Activated CD4-positive, alpha-beta memory T cell treated with anti-CD3 and anti-CD28 coated beads for 36 hours (primary cell): ENCODE measurements at regions not wholly inside any gene's neighbourhood (a gene's known extent, or its start where the extent isn't known, plus 50 kb on each side); places are given as distances from the start of the nearest gene placed in this dataset.
"Not testable (repeated sequence)": the region's sequence is repeated elsewhere in the genome, so short reads cannot be mapped to it uniquely, and the experiment has no call there.

Source experiments
- CTCF ChIA-PET: fragments of 350-600 bp; sonication (Branson Sonifier 250); formaldehyde crosslinking; loops from one replicate; lab custom pipeline; 2021; ENCODE audit warnings: antibody characterized with exemption, inconsistent platforms; lab: Charles Lee
- POLR2A ChIA-PET: fragments of 350-600 bp; sonication (Branson Sonifier 250); formaldehyde crosslinking; loops from one replicate; lab custom pipeline; 2021; ENCODE audit warnings: antibody characterized with exemption; lab: Charles Lee
- DNase-seq: peaks from one replicate; pipeline ENCODE4 v3.0.0-alpha.2; 2020
- H3K27ac Mint-ChIP-seq: one replicate; pipeline ENCODE4 v1.8.0; 2021; ENCODE audit warnings: mixed read lengths
- H3K27me3 Mint-ChIP-seq: one replicate; pipeline ENCODE4 v1.8.0; 2021; ENCODE audit warnings: mixed read lengths
- H3K36me3 Mint-ChIP-seq: one replicate; pipeline ENCODE4 v1.8.0; 2021; ENCODE audit warnings: mixed read lengths
- H3K4me1 Mint-ChIP-seq: one replicate; pipeline ENCODE4 v1.8.0; 2021; ENCODE audit warnings: low read depth, mixed read lengths
- H3K4me3 Mint-ChIP-seq: one replicate; pipeline ENCODE4 v1.8.0; 2021; ENCODE audit warnings: mild to moderate bottlenecking, mixed read lengths
- H3K9me3 Mint-ChIP-seq: one replicate; pipeline ENCODE4 v1.8.0; 2021; ENCODE audit warnings: mixed read lengths
- intact Hi-C: fragments of 100-400 bp; cut with micrococcal nuclease; formaldehyde crosslinking; loops from one replicate; pipeline ENCODE4 v1.15.1; 2023

DNA sequence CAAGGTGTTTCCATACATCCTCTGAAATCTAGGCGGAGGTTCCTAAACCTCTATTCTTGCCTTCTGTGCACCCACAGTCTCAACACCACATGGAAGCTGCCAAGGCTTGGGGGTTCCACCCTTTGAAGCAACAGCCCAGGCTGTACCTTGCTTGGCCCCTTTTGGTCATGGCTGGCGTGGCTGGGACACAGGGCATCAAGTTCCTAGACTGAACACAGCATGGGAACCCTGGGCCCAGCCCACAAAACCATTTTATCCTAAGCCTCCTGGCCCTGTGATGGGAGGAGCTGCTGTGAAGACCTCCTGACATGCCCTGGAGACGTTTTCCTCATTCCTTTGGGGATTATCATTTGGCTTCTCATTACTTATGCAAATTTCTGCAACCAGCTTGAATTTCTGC, 739.0 kb upstream of the NECTIN3 start:
- no peak overlapping the region for H3K27ac Mint-ChIP-seq
- H3K4me1 Mint-ChIP-seq: no peaks in the 10 kb centered on the region
- no peak for DNase-seq
- ChIA-PET POLR2A (no interaction called here), CTCF (no interaction called here)
- peaks cover 4% of the 10 kb centered on the region for H3K9me3 Mint-ChIP-seq
- intact Hi-C loops: no loop called here
- H3K36me3 Mint-ChIP-seq: no peaks in the 10 kb centered on the region
- H3K27me3 Mint-ChIP-seq: peaks cover 11% of the 10 kb centered on the region
- no peak overlapping the region for H3K4me3 Mint-ChIP-seq

GRCh38 chr3:110341047-110341446, 730.6 kb upstream of the NECTIN3 start:
- ChIA-PET POLR2A (no interaction called here), CTCF (no interaction called here)
- Mint-ChIP-seq H3K27ac (no peak overlapping the region), H3K27me3 (peaks cover 10% of the 10 kb centered on the region), H3K36me3 (no peaks in the 10 kb centered on the region), H3K4me3 (no peak overlapping the region), H3K9me3 (peaks cover 10% of the 10 kb centered on the region), H3K4me1 (no peaks in the 10 kb centered on the region)
- no peak for DNase-seq
- intact Hi-C loops: no loop called here

DNA sequence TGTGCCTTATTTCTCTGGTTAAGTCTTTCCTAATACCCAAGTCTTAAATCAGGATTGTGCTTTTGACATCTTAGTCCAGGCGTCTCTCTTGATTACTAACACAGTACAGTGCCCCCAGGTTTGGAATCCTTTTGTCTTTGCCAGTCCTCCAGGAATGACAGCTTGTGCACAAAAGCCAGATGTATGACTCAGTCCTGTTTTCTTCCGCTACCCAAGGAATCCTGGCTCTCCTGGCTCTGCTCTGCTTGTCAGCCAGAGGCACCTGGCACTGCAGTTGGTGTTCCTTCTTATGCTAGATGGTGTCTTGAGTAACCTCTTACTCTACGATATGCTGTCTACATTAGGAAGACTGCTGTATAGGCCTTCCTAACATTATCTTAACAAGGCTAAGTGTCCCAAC, 728.2 kb upstream of the NECTIN3 start:
- no peak for DNase-seq
- no peaks in the 10 kb centered on the region for H3K27me3 Mint-ChIP-seq
- ChIA-PET POLR2A (no interaction called here), CTCF (no interaction called here)
- no peaks in the 10 kb centered on the region for H3K9me3 Mint-ChIP-seq
- no peak overlapping the region for H3K27ac Mint-ChIP-seq
- H3K4me1 Mint-ChIP-seq: no peaks in the 10 kb centered on the region
- H3K4me3 Mint-ChIP-seq: no peak overlapping the region
- intact Hi-C loops: no loop called here
- no peaks in the 10 kb centered on the region for H3K36me3 Mint-ChIP-seq

DNA sequence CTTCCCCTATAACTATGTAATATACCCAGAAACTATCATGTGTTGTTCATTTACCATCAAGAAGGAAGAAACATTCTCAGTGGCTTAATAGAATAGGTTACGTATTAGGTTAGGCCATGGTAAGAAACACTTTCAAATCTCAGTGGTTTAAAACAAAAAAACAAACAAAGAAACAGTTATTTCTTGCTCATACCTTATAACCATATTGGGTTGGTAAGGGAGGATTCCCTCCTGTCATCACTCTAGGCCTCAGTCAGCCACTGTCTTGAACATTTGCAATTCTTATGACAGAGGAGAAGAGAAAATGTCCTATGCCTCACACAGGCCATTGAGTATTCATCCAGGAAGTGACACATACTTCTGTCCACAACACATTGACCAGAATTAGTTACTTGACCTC, 727.7 kb upstream of the NECTIN3 start:
- Mint-ChIP-seq H3K9me3 (no peaks in the 10 kb centered on the region), H3K4me1 (no peaks in the 10 kb centered on the region), H3K36me3 (no peaks in the 10 kb centered on the region), H3K27ac (no peak overlapping the region), H3K4me3 (no peak overlapping the region), H3K27me3 (no peaks in the 10 kb centered on the region)
- no peak for DNase-seq
- intact Hi-C loops: no loop called here
- POLR2A ChIA-PET: no interaction called here
- CTCF ChIA-PET: no interaction called here

GRCh38 chr3:110344487-110344886, 727.1 kb upstream of the NECTIN3 start:
- CTCF ChIA-PET: no interaction called here
- H3K27me3 Mint-ChIP-seq: no peaks in the 10 kb centered on the region
- H3K4me1 Mint-ChIP-seq: no peaks in the 10 kb centered on the region
- H3K36me3 Mint-ChIP-seq: no peaks in the 10 kb centered on the region
- DNase-seq: no peak
- no peak overlapping the region for H3K27ac Mint-ChIP-seq
- H3K9me3 Mint-ChIP-seq: no peaks in the 10 kb centered on the region
- intact Hi-C loops: no loop called here
- POLR2A ChIA-PET: no interaction called here
- no peak overlapping the region for H3K4me3 Mint-ChIP-seq

DNA sequence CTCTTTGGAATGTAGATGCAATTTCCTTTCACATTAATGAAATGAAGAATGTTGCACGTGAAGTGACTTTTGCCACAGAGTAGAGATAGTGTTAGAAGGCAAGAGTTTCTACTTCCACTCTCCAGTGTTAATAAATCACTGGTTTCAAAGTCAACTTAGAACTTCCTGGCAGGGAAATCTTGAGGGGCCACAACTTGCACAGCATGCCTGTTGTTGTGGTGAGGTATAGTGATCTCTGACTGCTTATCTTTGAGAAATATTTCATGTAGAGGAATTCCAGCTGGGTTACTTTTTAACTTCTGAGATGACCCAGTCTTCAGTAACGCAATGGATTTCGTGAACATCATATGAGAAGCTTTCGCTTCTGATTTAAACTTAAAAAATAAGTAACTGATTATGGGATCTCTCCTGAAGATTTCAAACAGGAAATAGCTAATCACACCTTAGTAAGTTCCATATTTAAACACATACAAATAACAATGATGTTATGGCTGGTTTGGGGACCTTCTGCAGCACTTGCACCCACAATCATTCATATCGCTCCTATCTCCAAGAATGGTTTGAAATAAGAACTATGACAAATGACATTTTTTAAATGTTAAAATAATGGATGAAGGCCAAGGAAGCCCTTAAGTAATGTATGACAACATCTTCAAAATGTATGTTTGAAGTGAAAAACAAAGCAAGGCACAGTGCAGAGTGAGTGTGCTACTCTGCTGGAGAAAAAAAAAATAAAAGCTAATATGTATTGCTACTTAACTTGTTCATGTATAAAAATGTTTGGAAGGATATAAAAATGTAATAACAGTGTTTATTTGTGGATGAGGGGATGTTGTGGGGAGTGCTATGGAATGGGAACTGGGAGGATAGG, 726.5 kb upstream of the NECTIN3 start:
- Mint-ChIP-seq H3K4me1 (no peaks in the 10 kb centered on the region), H3K27me3 (no peaks in the 10 kb centered on the region), H3K36me3 (no peaks in the 10 kb centered on the region), H3K4me3 (no peak overlapping the region), H3K9me3 (no peaks in the 10 kb centered on the region), H3K27ac (no peak overlapping the region)
- no peak for DNase-seq
- intact Hi-C loops: no loop called here
- CTCF ChIA-PET: no interaction called here
- POLR2A ChIA-PET: no interaction called here

GRCh38 chr3:110349295-110349694, 722.3 kb upstream of the NECTIN3 start:
- intact Hi-C loops: no loop called here
- no peaks in the 10 kb centered on the region for H3K36me3 Mint-ChIP-seq
- no peak for DNase-seq
- H3K27ac Mint-ChIP-seq: no peak overlapping the region
- H3K9me3 Mint-ChIP-seq: no peaks in the 10 kb centered on the region
- no peak overlapping the region for H3K4me3 Mint-ChIP-seq
- ChIA-PET CTCF (no interaction called here), POLR2A (no interaction called here)
- peaks cover 2% of the 10 kb centered on the region for H3K27me3 Mint-ChIP-seq
- H3K4me1 Mint-ChIP-seq: no peaks in the 10 kb centered on the region

- no peak for DNase-seq
- H3K36me3 Mint-ChIP-seq: no peaks in the 10 kb centered on the region
- H3K27ac Mint-ChIP-seq: no peak overlapping the region
- intact Hi-C loops: no loop called here
- no peaks in the 10 kb centered on the region for H3K4me1 Mint-ChIP-seq
- POLR2A ChIA-PET: no interaction called here
- peaks cover 2% of the 10 kb centered on the region for H3K27me3 Mint-ChIP-seq
- no peaks in the 10 kb centered on the region for H3K9me3 Mint-ChIP-seq
- H3K4me3 Mint-ChIP-seq: no peak overlapping the region
- CTCF ChIA-PET: no interaction called here
Measured at GRCh38 chr3:110352841-110353604, 718.6 kb upstream of the NECTIN3 start.

GRCh38 chr3:110362751-110363150, 708.9 kb upstream of the NECTIN3 start:
- no peaks in the 10 kb centered on the region for H3K36me3 Mint-ChIP-seq
- ChIA-PET CTCF (no interaction called here), POLR2A (no interaction called here)
- intact Hi-C loops: no loop called here
- no peak overlapping the region for H3K27ac Mint-ChIP-seq
- H3K4me1 Mint-ChIP-seq: no peaks in the 10 kb centered on the region
- H3K27me3 Mint-ChIP-seq: peaks cover 2% of the 10 kb centered on the region
- peaks cover 2% of the 10 kb centered on the region for H3K9me3 Mint-ChIP-seq
- DNase-seq: no peak
- no peak overlapping the region for H3K4me3 Mint-ChIP-seq

DNA sequence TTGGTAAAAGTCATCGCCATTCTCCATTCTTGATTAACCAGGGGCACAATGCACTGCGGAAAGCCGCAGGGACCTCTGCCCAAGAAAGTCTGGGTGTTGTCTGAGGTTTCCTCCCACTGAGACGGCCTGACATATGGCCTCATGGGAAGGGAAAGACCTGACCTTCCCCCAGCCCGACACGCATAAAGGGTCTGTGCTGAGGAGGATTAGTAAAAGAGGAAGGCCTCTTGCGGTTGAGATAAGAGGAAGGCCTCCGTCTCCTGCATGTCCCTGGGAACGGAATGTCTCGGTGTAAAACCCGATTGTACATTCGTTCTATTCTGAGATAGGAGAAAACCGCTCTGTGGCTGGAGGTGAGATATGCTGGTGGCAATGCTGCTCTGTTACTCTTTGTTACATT, 704.3 kb upstream of the NECTIN3 start:
- H3K27ac Mint-ChIP-seq, H3K36me3 Mint-ChIP-seq, intact Hi-C loops, CTCF ChIA-PET, H3K4me1 Mint-ChIP-seq, POLR2A ChIA-PET, H3K9me3 Mint-ChIP-seq, H3K27me3 Mint-ChIP-seq, H3K4me3 Mint-ChIP-seq, DNase-seq: not testable (repeated sequence)

- DNase-seq: no peak
- ChIA-PET CTCF (no interaction called here), POLR2A (no interaction called here)
- no peak overlapping the region for H3K27ac Mint-ChIP-seq
- no peak overlapping the region for H3K4me3 Mint-ChIP-seq
- no peaks in the 10 kb centered on the region for H3K9me3 Mint-ChIP-seq
- intact Hi-C loops: no loop called here
- no peaks in the 10 kb centered on the region for H3K27me3 Mint-ChIP-seq
- no peaks in the 10 kb centered on the region for H3K36me3 Mint-ChIP-seq
- H3K4me1 Mint-ChIP-seq: no peaks in the 10 kb centered on the region
Measured at GRCh38 chr3:110375751-110376518, 695.7 kb upstream of the NECTIN3 start.

- Mint-ChIP-seq H3K4me1 (no peaks in the 10 kb centered on the region), H3K27me3 (no peaks in the 10 kb centered on the region), H3K9me3 (no peaks in the 10 kb centered on the region), H3K4me3 (no peak overlapping the region), H3K36me3 (no peaks in the 10 kb centered on the region), H3K27ac (no peak overlapping the region)
- DNase-seq: no peak
- intact Hi-C loops: no loop called here
- CTCF ChIA-PET: no interaction called here
- POLR2A ChIA-PET: no interaction called here
Measured at GRCh38 chr3:110378481-110378880, 693.1 kb upstream of the NECTIN3 start.
